ENCODE measurements at regions not wholly inside any gene's neighbourhood (a gene's known extent, or its start where the extent isn't known, plus 50 kb on each side); places are given as distances from the start of the nearest gene placed in this dataset.

GRCh38 chr5:152144030-152144429, 219.4 kb upstream of the GLRA1 start:
- in situ Hi-C loops (cut with MboI; ENCODE audit: low pct_unique_long_range_greater_than_20kb, low sequenced_read_pairs, unreplicated experiment): loop anchor here (25.0 kb wide), 1 partner anchor 368 kb away; no protein-coding TSS in a partner anchor
- TF ChIP-seq, protein P1, sequence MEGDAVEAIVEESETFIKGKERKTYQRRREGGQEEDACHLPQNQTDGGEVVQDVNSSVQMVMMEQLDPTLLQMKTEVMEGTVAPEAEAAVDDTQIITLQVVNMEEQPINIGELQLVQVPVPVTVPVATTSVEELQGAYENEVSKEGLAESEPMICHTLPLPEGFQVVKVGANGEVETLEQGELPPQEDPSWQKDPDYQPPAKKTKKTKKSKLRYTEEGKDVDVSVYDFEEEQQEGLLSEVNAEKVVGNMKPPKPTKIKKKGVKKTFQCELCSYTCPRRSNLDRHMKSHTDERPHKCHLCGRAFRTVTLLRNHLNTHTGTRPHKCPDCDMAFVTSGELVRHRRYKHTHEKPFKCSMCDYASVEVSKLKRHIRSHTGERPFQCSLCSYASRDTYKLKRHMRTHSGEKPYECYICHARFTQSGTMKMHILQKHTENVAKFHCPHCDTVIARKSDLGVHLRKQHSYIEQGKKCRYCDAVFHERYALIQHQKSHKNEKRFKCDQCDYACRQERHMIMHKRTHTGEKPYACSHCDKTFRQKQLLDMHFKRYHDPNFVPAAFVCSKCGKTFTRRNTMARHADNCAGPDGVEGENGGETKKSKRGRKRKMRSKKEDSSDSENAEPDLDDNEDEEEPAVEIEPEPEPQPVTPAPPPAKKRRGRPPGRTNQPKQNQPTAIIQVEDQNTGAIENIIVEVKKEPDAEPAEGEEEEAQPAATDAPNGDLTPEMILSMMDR (IDR thresholded peaks at IDR 0.05; ENCODE audit: extremely low read depth, insufficient read depth, missing control alignments): no peak
- no peak for DNase-seq (ENCODE audit: low spot score)

DNA sequence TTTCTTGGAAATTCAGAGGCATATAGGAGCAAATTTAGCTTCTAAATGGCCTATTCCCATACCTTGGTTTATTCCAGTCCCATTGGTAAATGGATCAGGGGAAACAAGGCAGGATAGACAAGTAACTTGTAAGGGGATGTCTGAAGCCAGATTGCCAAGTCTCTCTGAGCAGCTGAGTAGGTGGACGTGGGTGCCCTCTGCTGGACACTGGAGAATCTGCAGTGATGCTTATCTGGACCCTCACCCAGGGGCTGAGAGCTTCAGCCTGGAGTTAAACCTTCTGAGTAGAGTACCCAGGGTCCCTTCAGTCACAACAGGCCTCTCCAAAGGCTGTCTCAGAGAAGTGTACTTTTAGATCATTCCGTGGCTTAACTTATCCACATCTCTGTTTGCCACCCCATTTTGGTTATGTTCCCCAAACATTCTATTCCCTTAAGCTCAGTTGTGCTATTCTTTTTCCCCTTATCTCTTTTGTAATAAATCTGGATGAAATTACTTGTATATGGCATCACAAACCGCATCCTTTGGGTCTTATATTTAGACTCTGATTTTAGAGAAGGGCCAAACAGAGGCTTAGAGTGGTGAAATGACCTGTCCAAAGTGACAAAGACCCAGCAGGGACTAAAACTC, 218.3 kb upstream of the GLRA1 start:
- in situ Hi-C loops (cut with MboI; ENCODE audit: low pct_unique_long_range_greater_than_20kb, low sequenced_read_pairs, unreplicated experiment): loop anchor here (25.0 kb wide), 1 partner anchor 369 kb away; no protein-coding TSS in a partner anchor
- DNase-seq (ENCODE audit: low spot score): peak; percentile 51
- TF ChIP-seq, protein P1 (IDR thresholded peaks at IDR 0.05; ENCODE audit: extremely low read depth, insufficient read depth, missing control alignments): peak; percentile 88

DNA sequence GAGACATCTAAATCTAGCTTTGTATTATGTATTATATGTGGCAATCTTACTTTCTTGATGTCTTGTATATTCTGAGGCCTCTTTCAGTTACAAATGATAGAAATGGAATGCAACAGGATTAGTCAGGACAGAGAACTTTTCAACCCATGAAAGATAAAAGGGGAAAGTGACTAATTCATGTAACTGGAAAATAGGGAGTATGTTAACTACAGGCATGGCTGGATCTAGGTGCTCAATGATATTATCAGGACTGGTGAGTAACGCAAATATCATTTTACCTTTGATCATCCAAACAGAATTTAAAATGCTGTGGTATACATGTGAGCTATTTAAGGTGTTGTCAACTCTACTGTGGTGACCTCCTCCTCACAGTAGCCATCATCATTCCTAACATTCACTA, 215.7 kb upstream of the GLRA1 start:
- in situ Hi-C loops (cut with MboI; ENCODE audit: low pct_unique_long_range_greater_than_20kb, low sequenced_read_pairs, unreplicated experiment): loop anchor here (25.0 kb wide), 1 partner anchor 372 kb away; no protein-coding TSS in a partner anchor
- no peak for DNase-seq (ENCODE audit: low spot score)
- TF ChIP-seq, protein P1 (IDR thresholded peaks at IDR 0.05; ENCODE audit: extremely low read depth, insufficient read depth, missing control alignments): no peak

- in situ Hi-C loops (cut with MboI; ENCODE audit: low pct_unique_long_range_greater_than_20kb, low sequenced_read_pairs, unreplicated experiment): loop anchor here (10.0 to 25.0 kb wide), 2 partner anchors 302 to 375 kb away; no protein-coding TSS in a partner anchor
- TF ChIP-seq, protein P1 (IDR thresholded peaks at IDR 0.05; ENCODE audit: extremely low read depth, insufficient read depth, missing control alignments): no peak
- DNase-seq (ENCODE audit: low spot score): no peak
Measured at GRCh38 chr5:152137063-152137462, 212.4 kb upstream of the GLRA1 start.

DNA sequence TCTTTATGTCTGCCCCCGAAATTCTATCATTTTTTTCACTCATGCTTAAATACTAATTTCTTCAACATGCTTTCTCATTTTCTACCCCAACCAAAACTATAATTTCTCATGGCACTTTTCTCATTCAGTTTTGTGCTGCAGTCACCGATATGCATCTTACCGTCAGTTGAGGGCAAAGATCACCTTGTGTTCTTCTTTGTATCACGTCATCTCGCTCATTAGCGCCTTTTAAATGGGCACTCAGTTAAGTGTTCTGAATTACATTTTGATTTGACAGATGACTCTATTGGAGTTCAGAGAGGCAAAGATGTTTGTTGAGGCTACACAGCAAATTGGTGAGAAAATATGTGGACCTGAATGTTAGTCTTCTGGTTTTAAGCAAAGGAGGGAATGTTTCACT, 211.7 kb upstream of the GLRA1 start:
- in situ Hi-C loops (cut with MboI; ENCODE audit: low pct_unique_long_range_greater_than_20kb, low sequenced_read_pairs, unreplicated experiment): loop anchor here (10.0 to 25.0 kb wide), 2 partner anchors 302 to 376 kb away; no protein-coding TSS in a partner anchor
- DNase-seq (ENCODE audit: low spot score): no peak
- TF ChIP-seq, protein P1 (IDR thresholded peaks at IDR 0.05; ENCODE audit: extremely low read depth, insufficient read depth, missing control alignments): no peak

GRCh38 chr5:152135827-152136226, 211.2 kb upstream of the GLRA1 start:
- DNase-seq (ENCODE audit: low spot score): no peak
- in situ Hi-C loops (cut with MboI; ENCODE audit: low pct_unique_long_range_greater_than_20kb, low sequenced_read_pairs, unreplicated experiment): loop anchor here (10.0 to 25.0 kb wide), 2 partner anchors 301 to 376 kb away; no protein-coding TSS in a partner anchor
- TF ChIP-seq, protein P1 (IDR thresholded peaks at IDR 0.05; ENCODE audit: extremely low read depth, insufficient read depth, missing control alignments): no peak

All from GM13977 (cell line).